ENCODE measurements at regions not wholly inside any gene's neighbourhood (a gene's known extent, or its start where the extent isn't known, plus 50 kb on each side); places are given as distances from the start of the nearest gene placed in this dataset.

DNA sequence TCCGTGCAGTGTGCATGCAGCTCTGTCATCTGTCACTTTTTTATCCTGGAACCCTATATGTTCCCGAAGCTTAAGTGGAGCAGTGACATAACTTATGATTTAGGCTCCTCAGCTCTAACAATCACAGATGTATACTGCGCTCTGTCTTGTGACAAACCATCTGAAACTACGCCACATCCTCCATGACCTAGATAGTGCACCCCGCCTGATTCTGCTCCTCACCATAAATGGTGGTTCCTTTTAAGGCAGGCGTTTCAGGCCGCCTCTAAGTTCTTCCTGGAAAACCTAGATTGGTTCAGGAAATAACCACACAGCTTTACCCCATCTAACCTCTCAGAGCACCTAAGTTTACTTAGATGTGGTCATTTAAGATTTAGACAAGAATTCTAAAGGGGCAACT is 372.0 kb downstream of the CDH10 start:
- no peak for DNase-seq

DNA sequence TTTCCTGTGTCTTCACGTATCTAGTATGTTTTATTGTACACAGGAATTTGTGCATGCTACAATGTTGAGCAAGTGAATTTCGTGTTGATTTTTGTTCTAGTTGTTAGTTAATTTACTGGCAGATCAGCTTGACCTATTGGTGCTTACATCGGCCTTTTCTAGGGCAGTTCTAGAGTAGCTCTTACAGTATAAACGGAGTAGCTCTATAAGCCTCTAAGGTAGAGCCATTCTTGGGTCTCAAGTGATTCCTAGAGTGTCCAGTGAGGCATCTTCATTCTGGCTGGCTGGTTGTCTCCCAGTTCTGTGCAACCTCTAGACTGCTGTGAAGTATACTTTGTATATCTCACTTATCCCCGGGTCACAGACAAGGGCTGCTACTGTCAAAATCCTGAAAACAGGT is 364.6 kb downstream of the CDH10 start:
- no peak for DNase-seq

DNA sequence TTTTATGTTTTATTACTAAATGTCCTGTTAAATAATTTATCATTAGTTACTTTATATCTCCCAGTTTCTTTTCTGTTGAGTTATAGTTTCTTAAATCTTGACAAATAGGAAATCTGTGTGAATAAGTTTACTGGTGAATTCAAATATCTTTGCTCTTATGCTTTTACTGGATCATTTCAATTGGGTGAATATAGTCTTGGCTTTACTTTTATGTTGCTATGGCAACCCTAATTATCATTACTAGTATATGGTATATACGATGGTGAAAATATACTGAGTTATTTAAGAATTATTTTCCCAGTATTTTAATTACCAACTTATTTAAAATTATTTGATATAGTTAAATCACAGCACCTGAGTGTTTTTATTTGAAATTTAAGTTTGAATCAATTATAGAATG is 363.0 kb downstream of the CDH10 start:
- DNase-seq = no peak

DNA sequence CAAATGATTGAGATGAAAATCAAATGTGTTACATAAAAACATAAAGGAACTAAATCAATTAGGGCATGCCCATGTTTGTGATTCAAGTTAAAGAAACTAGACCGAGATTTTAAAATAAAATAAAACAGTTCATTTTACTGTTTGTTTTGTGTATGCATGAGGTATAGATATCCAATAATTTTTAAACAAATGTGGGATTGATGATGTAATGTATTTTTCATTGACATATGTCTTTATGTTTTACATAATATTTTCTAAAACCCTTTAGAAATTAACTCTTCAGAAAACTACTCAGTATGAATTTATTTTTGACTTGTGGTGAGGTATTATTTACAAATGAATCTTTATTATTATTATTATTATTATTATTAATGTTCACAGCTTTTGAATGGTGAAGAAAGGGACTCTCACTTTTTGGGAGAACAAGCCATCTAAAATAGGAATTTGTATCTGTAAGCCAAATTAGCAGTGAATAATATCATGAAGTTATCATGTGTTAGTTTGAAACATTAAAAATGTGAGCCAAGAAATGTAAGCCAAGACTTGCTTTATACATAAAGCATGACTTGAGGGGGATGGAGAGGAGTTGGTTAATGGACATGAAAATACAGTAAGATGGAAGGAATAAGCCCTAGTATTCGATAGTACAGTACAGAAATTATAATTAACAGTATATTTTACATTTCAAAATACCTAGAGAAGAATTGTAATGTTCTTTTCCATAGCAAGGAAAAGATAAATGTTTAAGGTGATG is 355.0 kb downstream of the CDH10 start:
- no peak for DNase-seq

DNA sequence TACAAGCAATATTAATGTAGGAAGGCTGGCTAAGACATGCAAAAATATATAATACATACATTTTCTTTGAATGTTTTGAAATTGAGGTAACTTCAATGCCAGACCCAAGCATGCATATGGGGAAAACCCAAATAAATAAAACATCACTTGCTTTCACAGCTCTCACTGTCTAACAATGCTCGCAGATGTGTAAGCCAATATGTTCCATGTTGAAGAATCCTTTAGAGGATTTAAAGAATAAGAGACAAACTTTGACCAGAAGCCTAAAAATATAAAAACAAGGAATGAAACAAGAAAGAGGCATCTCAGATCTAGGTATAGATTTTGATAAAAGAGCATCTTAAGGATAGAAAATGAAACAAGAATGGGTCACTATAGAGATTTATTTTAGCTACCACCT is 354.2 kb downstream of the CDH10 start:
- DNase-seq = no peak

DNA sequence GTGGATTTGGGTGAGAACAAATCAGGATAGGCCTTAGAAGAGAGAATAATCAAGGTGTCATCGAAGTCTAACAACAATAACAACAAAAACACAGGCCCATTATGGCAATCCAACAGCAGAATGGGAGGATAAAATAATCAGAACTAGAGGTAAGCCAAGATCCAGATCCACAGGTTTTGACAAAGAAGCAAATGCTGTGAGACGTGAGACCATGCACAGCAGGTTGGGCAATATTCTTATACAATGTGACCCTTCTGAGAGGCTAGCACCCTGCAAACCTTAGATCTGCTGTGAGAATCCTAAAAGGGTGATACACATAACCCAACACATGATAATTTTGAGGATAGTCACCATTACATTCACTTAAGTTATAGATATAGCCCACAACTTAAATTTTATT is 352.9 kb downstream of the CDH10 start:
- DNase-seq = no peak

DNA sequence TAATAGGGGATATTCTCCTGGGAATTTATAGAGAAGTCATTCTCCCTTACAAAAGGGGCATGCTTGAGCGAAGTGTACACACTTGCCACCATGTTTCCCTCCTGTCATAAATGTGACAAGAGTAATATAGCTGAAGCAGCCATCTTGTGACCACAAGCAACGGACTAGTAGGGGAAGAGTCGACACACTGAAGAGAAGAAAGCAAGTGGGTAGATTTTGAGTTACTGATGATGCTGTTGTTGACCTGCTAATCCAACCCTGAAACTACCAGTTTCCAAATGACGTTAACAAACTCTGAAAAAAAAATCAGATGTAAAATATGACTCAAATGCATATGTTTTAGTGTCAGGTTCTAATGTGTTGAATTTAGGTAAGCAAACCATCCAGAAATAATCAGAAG is 350.4 kb downstream of the CDH10 start:
- no peak for DNase-seq

DNA sequence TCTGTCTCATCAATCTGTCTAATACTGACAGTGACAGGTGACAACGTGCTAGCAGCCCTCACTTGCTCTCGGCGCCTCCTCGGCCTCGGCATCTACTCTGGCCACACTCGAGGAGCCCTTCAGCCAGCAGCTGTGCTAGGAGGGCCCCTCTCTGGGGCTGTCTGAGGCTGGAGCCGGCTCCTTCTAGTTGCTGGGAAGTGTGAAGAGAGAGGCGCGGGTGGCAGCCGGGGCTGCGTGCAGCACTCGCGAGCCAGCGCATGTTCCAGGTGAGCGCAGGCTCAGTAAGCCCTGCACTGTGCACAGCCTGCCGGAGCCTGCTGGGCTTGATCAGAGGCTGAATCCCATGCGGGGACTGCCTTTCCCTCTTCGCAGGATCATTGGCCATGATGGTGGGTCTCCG is 330.7 kb downstream of the CDH10 start:
- no peak for DNase-seq

DNA sequence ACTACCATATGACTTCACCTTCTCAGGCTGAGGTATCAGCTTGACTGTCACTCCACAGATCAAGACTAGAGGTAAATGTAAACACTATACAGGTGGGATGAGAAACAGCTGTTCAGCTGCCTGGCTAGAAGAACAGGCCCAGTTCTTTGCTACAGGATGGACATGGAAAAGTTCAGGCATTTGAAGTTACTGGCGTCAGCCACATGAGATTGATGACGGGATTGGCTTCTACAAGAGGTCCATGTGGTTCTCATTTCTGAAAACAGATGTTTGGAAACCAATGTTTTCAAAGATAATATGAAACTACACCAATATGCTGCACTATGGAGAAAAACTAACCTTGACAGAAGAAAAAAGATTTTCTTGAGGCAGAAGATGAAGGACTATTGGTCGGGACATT is 324.1 kb downstream of the CDH10 start:
- DNase-seq = no peak

DNA sequence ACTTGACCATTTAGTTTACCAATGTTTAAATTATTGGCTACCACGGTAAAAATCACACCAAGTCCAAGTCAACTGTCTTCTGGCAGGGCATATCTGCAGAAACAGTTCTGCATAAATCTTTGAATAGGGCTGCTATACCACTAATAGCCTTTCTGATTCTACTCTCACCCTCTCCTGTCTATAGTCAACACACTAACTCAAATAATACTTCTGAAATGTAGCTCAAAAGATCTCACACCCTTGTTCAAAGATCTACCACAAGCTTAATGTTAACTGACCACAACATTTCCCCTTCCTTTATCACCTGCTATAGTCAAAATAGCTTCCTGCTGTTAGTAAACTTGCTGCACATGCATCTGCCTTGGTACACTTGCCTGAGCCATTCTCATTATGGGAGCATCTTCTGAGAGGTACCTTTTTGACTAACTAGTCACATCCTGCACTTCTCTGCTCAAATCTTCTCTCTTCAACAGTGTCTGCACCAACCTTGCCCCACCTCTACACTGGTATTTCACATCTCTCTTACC is 319.4 kb downstream of the CDH10 start:
- no peak for DNase-seq

DNA sequence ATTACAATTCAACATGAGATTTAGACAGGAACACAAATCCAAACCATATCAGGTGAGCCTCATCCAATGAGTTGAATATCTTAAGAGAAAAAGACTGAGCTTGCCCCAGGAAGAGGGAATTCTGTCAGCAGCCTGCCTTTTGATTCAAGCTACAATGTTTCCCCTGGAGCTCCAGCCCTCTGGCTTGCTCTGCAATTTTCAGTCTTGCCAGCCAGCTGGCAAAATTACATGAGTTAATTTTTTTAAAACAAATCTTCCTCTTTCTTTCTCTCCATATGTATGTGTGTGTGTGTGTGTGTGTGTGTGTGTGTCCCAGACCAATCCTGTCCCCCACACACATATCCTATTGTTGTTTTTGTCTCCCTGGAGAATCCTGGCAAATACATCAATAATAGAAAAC is 313.2 kb downstream of the CDH10 start:
- no peak for DNase-seq

DNA sequence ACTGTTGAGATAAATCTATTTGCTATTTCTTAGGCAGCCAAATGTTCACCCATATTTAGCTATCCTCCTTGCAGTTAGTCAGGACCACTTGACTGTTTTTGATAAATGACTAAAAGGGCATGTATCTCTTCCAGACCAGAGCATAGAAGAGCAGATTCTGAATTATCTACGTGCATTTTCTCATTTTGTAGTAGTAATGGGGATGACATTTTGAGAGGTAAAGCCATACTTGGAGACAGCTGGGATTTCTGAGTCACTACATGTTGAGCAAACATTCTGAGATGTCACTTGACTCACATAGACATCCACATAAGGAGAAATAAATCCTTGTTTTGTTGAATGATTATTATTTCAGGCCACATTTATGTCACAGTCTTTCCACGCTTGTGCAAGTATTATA is 297.6 kb downstream of the CDH10 start:
- DNase-seq = no peak

DNA sequence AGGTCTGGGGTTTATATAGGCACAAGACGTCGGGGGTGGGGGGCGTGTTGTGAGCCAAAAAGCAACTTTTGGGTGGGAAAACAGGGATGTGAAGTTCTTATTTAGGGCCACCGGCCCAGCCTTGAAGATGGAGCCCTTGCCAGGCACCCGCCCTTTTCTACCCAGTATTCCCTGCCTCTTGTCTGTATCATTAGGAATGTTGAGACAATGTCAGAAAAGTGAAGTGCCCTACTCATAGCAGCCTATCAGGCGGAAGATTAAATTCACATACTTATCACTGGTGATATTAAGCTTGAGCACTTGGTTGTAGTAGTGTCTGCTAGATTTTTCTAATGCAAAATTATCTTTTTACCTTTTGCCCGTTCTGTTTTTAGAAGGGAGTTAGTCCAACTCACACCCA is 293.5 kb downstream of the CDH10 start:
- no peak for DNase-seq

DNA sequence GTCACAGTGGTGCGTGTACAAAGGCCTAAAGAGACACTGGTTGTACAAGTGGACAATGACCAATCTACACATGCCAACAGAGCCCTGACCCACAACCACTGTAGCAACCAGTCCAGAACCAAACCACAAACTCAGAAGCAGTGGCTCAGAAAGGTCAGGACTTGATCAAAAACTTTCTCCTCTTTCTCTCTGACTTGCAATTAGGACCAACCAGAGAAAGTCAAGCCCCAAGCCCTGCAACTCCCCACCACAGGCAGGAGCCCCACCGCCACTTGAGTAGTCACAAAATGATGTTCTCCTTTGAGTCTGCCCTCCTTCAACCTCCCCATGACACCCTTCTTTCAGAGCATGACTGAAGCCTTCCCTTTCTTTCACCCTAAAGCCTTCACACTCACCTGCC is 291.8 kb downstream of the CDH10 start:
- no peak for DNase-seq

DNA sequence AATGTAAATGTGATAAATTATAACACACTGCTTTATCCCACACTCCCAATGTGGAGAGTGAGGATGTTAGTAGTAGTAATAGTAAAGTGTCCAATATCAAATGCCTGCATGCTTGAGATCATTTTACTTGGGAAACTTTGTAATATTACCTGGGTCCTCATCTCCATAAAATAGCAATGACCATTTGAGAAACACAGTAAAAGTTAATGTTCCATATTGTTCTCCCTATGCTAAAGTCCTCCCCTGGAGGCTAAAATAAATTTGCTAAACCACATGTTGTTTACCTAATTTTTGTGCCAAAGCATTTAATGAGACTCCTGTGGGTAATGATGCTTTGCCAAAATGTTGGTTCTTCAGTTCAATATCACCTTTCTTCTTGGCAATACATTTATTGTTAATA is 291.2 kb downstream of the CDH10 start:
- no peak for DNase-seq

DNA sequence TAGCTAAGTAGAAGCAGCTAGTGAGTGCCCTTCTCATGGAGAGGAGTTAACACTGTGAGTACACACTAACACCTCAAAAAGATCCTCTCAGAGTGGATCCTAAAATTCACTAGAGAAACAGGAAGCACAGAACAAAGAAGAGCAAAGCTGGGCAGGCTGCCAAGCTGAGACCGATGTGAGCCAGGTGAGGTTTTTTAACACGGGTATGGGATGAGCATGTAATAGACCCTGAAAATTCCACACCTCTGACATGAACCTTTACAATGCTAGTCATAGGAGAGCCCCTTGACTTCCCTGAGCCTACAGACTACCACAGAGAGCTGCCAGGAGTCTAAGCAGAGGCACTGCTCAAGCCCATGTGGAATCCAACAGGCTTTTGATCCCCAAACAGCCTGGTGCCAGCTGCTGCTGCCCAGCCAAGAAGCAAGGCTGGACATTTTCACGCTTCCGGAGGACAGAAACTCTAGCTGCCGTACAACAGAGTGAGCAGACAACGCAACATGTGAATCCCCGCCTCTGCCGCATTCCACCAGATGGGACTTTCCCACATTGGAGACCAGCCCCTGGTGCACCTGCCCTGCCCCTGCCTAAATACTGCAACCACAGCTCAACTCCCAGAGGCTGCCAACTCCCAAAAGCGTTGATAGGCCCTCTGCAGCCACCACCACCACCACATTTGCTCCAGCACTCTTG is 280.8 kb downstream of the CDH10 start:
- DNase-seq = peak; percentile 65

DNA sequence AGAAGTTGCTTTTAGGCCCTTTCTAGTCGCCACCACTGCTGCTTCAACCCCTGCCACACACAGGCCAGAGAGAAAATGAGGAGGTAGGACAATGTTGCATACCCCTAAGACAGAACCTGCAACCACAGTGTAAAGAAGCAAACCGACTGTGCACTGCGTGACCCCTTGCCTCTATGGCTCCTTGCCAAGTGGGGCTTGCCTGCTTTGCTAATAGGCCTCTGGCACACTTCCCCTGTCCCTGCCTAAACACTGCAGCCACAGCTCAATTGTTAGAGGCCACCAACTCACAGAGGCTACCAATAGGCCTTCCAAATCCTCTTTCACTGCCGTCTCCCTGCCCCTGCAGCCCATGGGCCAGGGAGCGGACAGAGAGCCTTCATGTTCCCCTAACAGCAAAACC is 280.1 kb downstream of the CDH10 start:
- DNase-seq = no peak

DNA sequence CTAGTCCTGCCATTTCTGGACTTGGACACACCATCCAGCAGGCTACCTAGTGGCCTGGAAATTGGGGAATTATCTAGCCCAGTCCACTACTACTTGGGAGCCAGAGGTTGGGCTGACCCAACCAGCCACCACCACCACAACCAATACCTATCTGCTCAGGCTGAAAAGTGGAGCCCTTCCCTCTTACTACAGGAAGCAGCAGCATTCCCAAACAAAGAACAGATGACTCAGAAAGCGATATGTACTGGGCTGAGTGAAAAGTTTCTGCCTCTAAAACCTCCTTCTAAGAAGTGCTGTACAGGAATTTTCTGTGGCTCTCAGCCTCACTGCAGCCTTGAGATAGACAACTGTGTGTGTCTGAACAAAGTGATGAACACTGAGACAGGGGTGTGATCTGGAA is 279.4 kb downstream of the CDH10 start:
- DNase-seq = no peak

DNA sequence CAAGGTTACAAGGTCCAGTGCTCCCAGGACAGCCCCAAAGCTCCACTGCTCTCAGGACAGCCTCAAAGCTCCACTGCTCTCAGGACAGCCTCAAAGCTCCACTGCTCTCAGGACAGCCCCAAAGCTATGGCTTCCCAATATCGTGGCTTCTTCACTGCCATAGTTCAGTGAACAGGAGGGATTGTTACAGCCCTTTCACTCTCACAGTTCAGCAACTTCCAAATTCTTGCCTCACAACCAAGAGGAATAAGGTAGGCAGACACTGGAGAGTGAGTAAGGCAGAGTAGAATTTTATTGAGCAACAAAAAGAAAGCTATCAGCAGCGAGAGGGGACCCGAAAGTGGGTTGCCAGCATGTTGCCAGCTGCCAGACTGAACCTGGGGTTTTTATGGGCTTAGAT is 277.6 kb downstream of the CDH10 start:
- no peak for DNase-seq

DNA sequence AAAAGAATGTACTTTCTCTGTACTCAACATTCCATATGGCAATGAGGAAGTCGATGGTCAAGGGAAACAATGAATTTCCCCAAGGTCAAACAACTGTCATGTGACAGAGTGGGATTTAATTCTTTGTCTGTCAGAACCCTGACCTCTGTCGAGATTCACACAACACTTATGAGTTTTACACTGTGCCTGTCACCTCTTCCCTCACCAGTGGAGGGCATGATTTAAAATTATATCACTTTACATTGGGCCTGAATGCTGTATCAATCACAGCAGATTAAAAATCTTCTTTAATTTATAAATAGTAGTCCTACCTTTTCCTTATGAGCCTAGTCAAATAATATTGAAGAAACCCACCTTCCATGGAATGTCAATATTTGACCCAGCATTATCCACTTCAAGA is 276.7 kb downstream of the CDH10 start:
- DNase-seq = no peak

DNA sequence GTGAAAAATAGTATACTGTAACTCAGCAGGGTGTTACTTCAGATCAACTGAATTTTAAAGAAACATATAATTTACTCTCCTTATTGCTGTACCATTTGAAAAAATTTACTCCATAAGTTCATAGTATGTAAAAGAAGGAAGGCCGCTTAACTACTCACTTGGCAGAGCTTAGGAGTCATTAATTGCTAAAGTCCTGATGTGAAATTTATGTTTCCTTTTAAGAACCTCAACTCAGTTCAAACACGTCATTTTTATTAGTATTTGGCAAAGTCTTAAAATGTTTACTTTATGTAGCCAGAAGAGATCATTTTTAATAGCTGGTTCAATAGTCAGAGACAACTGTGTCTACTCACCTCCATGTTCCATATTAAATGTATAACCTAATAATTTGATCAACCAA is 268.6 kb downstream of the CDH10 start:
- no peak for DNase-seq

DNA sequence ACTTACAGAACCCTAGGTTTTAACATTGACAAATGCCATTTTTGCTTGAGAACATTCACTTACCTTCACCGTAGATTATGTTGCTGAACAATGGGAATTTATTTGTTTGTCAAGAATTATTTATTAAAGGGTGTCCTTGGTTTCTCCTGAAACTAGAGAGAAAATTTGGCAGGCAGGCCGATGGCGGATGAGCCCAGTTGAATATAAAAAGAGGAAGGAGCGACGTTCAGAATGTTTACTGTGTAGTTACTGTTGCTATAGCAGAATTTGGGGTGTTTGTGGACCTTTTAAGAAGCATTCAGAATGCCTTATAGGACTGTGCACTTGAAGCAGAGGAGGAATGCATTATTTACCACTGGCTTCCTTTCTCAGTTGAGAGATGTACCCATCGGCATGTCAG is 268.2 kb downstream of the CDH10 start:
- DNase-seq = no peak

DNA sequence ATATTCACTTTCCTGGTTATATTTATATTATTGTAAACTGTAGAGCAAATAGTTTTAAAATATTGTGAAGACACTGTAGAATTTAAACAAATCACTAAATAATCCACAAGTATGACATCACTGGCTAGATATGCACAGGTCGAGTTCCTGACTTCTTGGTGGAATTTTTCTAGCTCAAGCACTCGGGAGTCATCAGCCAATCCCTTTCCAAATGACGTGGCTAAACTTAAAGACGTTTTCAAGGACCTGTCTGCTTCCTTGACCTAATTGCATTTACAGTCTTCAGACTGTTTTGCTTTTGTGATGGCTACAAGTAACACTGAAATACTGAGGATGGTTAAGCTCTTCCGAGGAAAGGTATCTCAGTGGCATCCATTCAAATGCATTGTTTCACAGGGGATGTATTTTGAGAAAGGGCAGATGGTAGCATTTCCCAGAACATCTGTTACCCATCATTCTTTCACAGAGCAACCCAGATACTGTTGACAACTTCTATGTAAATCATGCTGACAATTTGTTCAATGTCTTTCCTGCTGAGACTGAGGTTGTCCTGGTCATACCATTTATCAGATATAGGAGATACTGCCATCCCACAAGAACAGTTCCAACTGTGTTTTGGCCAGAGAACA is 262.8 kb downstream of the CDH10 start:
- DNase-seq = no peak

DNA sequence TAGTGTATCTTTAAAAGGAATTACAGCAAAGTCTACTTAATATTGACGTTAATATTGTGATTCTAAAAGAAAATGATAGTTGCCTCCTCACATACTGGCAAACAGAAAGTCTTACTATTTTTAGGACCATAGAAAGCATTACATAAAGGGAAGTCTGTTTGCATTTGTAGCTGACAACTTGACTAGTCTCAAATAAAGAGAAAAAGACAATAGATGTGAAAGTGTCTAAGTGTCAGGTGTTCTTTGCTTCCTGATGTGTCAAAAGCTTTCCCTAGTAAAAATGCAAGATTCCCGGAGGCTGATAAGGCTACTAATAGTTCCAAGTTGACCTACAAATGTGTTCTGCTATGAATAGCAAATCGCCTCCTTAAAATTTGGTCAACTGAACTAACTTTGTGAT is 259.7 kb downstream of the CDH10 start:
- no peak for DNase-seq

Data from NCI-H2029 (cell line).